ENCODE measurements at regions not wholly inside any gene's neighbourhood (a gene's known extent, or its start where the extent isn't known, plus 50 kb on each side); places are given as distances from the start of the nearest gene placed in this dataset.
A peak's percentile ranks its signal among the peaks of the same experiment; 100 is the strongest.

- Histone ChIP-seq H3K9me3 (ENCODE audit: low read depth) (no peaks in the 10 kb centered on the region), H3K36me3 (no peaks in the 10 kb centered on the region), H3F3A (ENCODE audit: low read depth) (no peaks in the 10 kb centered on the region), H3K27me3 (peaks cover 54% of the 10 kb centered on the region), H3K4me1 (peaks cover 8% of the 10 kb centered on the region), H3K79me2 (ENCODE audit: low read depth) (no peaks in the 10 kb centered on the region), H3K4me2 (no peak overlapping the region), H4K20me1 (ENCODE audit: low read depth) (no peaks in the 10 kb centered on the region), H3K27ac (no peak overlapping the region), H3K4me3 (no peak overlapping the region), H3K9ac (no peak overlapping the region), H2AFZ (replicated peaks) (no peak overlapping the region)
- H3K4me3 Mint-ChIP-seq, result no peak overlapping the region
- no peak for TF ChIP-seq EZH2 (IDR thresholded peaks at IDR 0.05)
- TF ChIP-seq EZH2phosphoT487 (IDR thresholded peaks at IDR 0.05), result no peak
- no peak for TF ChIP-seq CTCF (IDR thresholded peaks at IDR 0.05)
- H3K27ac Mint-ChIP-seq, result peak overlapping the region; percentile 94
- peaks cover 52% of the 10 kb centered on the region for H3K4me1 Mint-ChIP-seq
- no peaks in the 10 kb centered on the region for H3K36me3 Mint-ChIP-seq
- DNase-seq (ENCODE audit: low spot score), result no peak
- peaks cover 24% of the 10 kb centered on the region for H3K27me3 Mint-ChIP-seq (ENCODE audit: insufficient read depth, low read depth)
- H3K9me3 Mint-ChIP-seq, result no peaks in the 10 kb centered on the region
Measured at GRCh38 chr2:120510751-120511395, 164.9 kb downstream of the INHBB start.

GRCh38 chr2:120511536-120511935 is 165.6 kb downstream of the INHBB start:
- peak; percentile 45 for DNase-seq (ENCODE audit: low spot score)
- peaks cover 28% of the 10 kb centered on the region for H3K27me3 Mint-ChIP-seq (ENCODE audit: insufficient read depth, low read depth)
- peak overlapping the region; percentile 92 for H3K27ac Mint-ChIP-seq
- H3K4me3 Mint-ChIP-seq, result peak overlapping the region; percentile 67
- no peaks in the 10 kb centered on the region for H3K9me3 ChIP-seq (ENCODE audit: low read depth)
- no peak overlapping the region for H3K4me3 ChIP-seq
- H3K4me2 ChIP-seq, result peak overlapping the region; percentile 22
- peaks cover 54% of the 10 kb centered on the region for H3K4me1 Mint-ChIP-seq
- no peaks in the 10 kb centered on the region for H3K9me3 Mint-ChIP-seq
- H4K20me1 ChIP-seq (ENCODE audit: low read depth), result no peaks in the 10 kb centered on the region
- H3K4me1 ChIP-seq, result peaks cover 8% of the 10 kb centered on the region
- H3K27ac ChIP-seq, result no peak overlapping the region
- H3F3A ChIP-seq (ENCODE audit: low read depth), result no peaks in the 10 kb centered on the region
- no peak overlapping the region for H3K9ac ChIP-seq
- TF ChIP-seq EZH2 (IDR thresholded peaks at IDR 0.05) (no peak), CTCF (IDR thresholded peaks at IDR 0.05) (no peak), EZH2phosphoT487 (IDR thresholded peaks at IDR 0.05) (no peak)
- no peaks in the 10 kb centered on the region for H3K79me2 ChIP-seq (ENCODE audit: low read depth)
- H3K27me3 ChIP-seq, result peaks cover 54% of the 10 kb centered on the region
- no peaks in the 10 kb centered on the region for H3K36me3 Mint-ChIP-seq
- no peak overlapping the region for H2AFZ ChIP-seq (replicated peaks)
- H3K36me3 ChIP-seq, result no peaks in the 10 kb centered on the region

- no peak for DNase-seq (ENCODE audit: low spot score)
- peaks cover 8% of the 10 kb centered on the region for H3K4me1 ChIP-seq
- H3K27me3 ChIP-seq, result peaks cover 54% of the 10 kb centered on the region
- H3K9me3 ChIP-seq (ENCODE audit: low read depth), result no peaks in the 10 kb centered on the region
- H3K9ac ChIP-seq, result no peak overlapping the region
- Mint-ChIP-seq H3K9me3 (no peaks in the 10 kb centered on the region), H3K27me3 (ENCODE audit: insufficient read depth, low read depth) (peaks cover 26% of the 10 kb centered on the region), H3K4me1 (peaks cover 55% of the 10 kb centered on the region), H3K27ac (peak overlapping the region; percentile 92), H3K4me3 (peak overlapping the region; percentile 67), H3K36me3 (no peaks in the 10 kb centered on the region)
- peak overlapping the region; percentile 22 for H3K4me2 ChIP-seq
- no peak overlapping the region for H2AFZ ChIP-seq (replicated peaks)
- H3K4me3 ChIP-seq, result no peak overlapping the region
- H3K36me3 ChIP-seq, result no peaks in the 10 kb centered on the region
- TF ChIP-seq EZH2 (IDR thresholded peaks at IDR 0.05) (no peak), CTCF (IDR thresholded peaks at IDR 0.05) (peak; percentile 26), EZH2phosphoT487 (IDR thresholded peaks at IDR 0.05) (no peak)
- H3K79me2 ChIP-seq (ENCODE audit: low read depth), result no peaks in the 10 kb centered on the region
- H4K20me1 ChIP-seq (ENCODE audit: low read depth), result no peaks in the 10 kb centered on the region
- no peaks in the 10 kb centered on the region for H3F3A ChIP-seq (ENCODE audit: low read depth)
- H3K27ac ChIP-seq, result no peak overlapping the region
Measured at GRCh38 chr2:120511947-120512710, 166.2 kb downstream of the INHBB start.
